NCI-H1417 treated with DMSO at 0.1 percent for 48 hours (cell line): ENCODE measurements at regions not wholly inside any gene's neighbourhood (a gene's known extent, or its start where the extent isn't known, plus 50 kb on each side); places are given as distances from the start of the nearest gene placed in this dataset.

Source experiments
- DNase-seq: peaks from one replicate; lab custom pipeline; 2025; lab: John Stamatoyannopoulos, UW

- no peak for DNase-seq
Measured at GRCh38 chr4:136097676-136098075, 1434.6 kb downstream of the PCDH18 start.

- DNase-seq = no peak
Measured at GRCh38 chr4:136088211-136088867, 1444.0 kb downstream of the PCDH18 start.

GRCh38 chr4:136078976-136079375 is 1453.3 kb downstream of the PCDH18 start:
- no peak for DNase-seq

GRCh38 chr4:136056748-136057147 is 1475.5 kb downstream of the PCDH18 start:
- no peak for DNase-seq

- no peak for DNase-seq
Measured at GRCh38 chr4:136055360-136055759, 1476.9 kb downstream of the PCDH18 start.

- DNase-seq = no peak
Measured at GRCh38 chr4:136036744-136037143, 1495.5 kb downstream of the PCDH18 start.

GRCh38 chr4:136032391-136032790 is 1499.9 kb downstream of the PCDH18 start:
- DNase-seq = no peak

GRCh38 chr4:136025540-136025939 is 1506.8 kb downstream of the PCDH18 start:
- DNase-seq = no peak

- no peak for DNase-seq
Measured at GRCh38 chr4:136017556-136017955, 1514.7 kb downstream of the PCDH18 start.

GRCh38 chr4:136012220-136012619 is 1520.1 kb downstream of the PCDH18 start:
- no peak for DNase-seq

- DNase-seq = no peak
Measured at GRCh38 chr4:136009258-136009832, 1522.9 kb downstream of the PCDH18 start.

GRCh38 chr4:136007991-136008390 is 1524.3 kb downstream of the PCDH18 start:
- DNase-seq = no peak

- DNase-seq = no peak
Measured at GRCh38 chr4:136002316-136002715, 1530.0 kb downstream of the PCDH18 start.

GRCh38 chr4:136001791-136002190 is 1530.5 kb downstream of the PCDH18 start:
- no peak for DNase-seq

- no peak for DNase-seq
Measured at GRCh38 chr4:136000246-136000645, 1532.0 kb downstream of the PCDH18 start.

GRCh38 chr4:135994360-135994759 is 1537.9 kb downstream of the PCDH18 start:
- DNase-seq = no peak

GRCh38 chr4:135976860-135977259 is 1555.4 kb downstream of the PCDH18 start:
- DNase-seq = no peak

GRCh38 chr4:135966936-135967335 is 1565.4 kb downstream of the PCDH18 start:
- DNase-seq = no peak

- DNase-seq = no peak
Measured at GRCh38 chr4:135963009-135963408, 1569.3 kb downstream of the PCDH18 start.

- no peak for DNase-seq
Measured at GRCh38 chr4:135949931-135950330, 1582.4 kb downstream of the PCDH18 start.

GRCh38 chr4:135948797-135949196 is 1583.5 kb downstream of the PCDH18 start:
- no peak for DNase-seq

- DNase-seq = no peak
Measured at GRCh38 chr4:135941671-135942070, 1590.6 kb downstream of the PCDH18 start.

GRCh38 chr4:135934026-135934425 is 1598.3 kb downstream of the PCDH18 start:
- DNase-seq = no peak

- DNase-seq = no peak
Measured at GRCh38 chr4:135927651-135928050, 1604.6 kb downstream of the PCDH18 start.
